Esophagus muscularis mucosa (tissue), 4 donors: ENCODE measurements at regions not wholly inside any gene's neighbourhood (a gene's known extent, or its start where the extent isn't known, plus 50 kb on each side); places are given as distances from the start of the nearest gene placed in this dataset.

Experiments
- CTCF ChIP-seq, 3 experiments: fragments of 200-600 bp in 2 of 3; fragments of 450-650 bp in 1 of 3; sonication (generic) in 2 of 3; IDR thresholded peaks; one replicate each; pipeline ENCODE4 v1.5.1; 2017 to 2019; ENCODE audit warnings: antibody characterized with exemption in 3 of 3, mild to moderate bottlenecking in 2 of 3, moderate library complexity in 1 of 3
- EP300 ChIP-seq: sonication (generic); formaldehyde crosslinking; IDR thresholded peaks from one replicate; pipeline ENCODE4 v1.6.1; 2017; ENCODE audit warnings: antibody characterized with exemption
- POLR2AphosphoS5 ChIP-seq, 2 donors: sonication (generic); formaldehyde crosslinking; IDR thresholded peaks; one replicate each; pipeline ENCODE4 v1.6.1; 2017; ENCODE audit warnings: antibody characterized with exemption in 2 of 2

- TF ChIP-seq POLR2AphosphoS5 (IDR thresholded peaks at IDR 0.05): no peak
- no peak for TF ChIP-seq CTCF (IDR thresholded peaks at IDR 0.05)
- TF ChIP-seq EP300: no peak
Observed at GRCh38 chr2:211062297-211062612, 505.9 kb downstream of the CPS1 start.
